Type B pancreatic cell (in vitro differentiated cells): ENCODE measurements at regions not wholly inside any gene's neighbourhood (a gene's known extent, or its start where the extent isn't known, plus 50 kb on each side); places are given as distances from the start of the nearest gene placed in this dataset.

Source experiments
- DNase-seq: peaks from one replicate; pipeline ENCODE4 v3.0.0; 2021; ENCODE audit warnings: mixed read lengths; ENCODE audit not compliant: unreplicated experiment; ENCODE audit errors: extremely low spot score
- H3K27ac Mint-ChIP-seq: 2 replicates; pipeline ENCODE4 v1.8.0; 2021; ENCODE audit warnings: mild to moderate bottlenecking, mixed read lengths
- H3K27me3 Mint-ChIP-seq: 2 replicates; pipeline ENCODE4 v1.8.0; 2021; ENCODE audit warnings: mixed read lengths
- H3K36me3 Mint-ChIP-seq: 2 replicates; pipeline ENCODE4 v1.8.0; 2021; ENCODE audit warnings: mixed read lengths
- H3K4me1 Mint-ChIP-seq: one replicate; pipeline ENCODE4 v1.8.0; 2021; ENCODE audit warnings: mixed read lengths; ENCODE audit not compliant: unreplicated experiment
- H3K4me3 Mint-ChIP-seq: 2 replicates; pipeline ENCODE4 v1.8.0; 2021; ENCODE audit warnings: mild to moderate bottlenecking, mixed read lengths
- H3K9me3 Mint-ChIP-seq: 2 replicates; pipeline ENCODE4 v1.8.0; 2021; ENCODE audit warnings: mixed read lengths
- TF ChIP-seq, protein P1 (sequence below): fragments of 200-600 bp; sonication (generic); conservative IDR thresholded peaks from 2 replicates; pipeline ENCODE4 v1.5.0; 2021; ENCODE audit warnings: antibody characterized with exemption, mild to moderate bottlenecking

DNA sequence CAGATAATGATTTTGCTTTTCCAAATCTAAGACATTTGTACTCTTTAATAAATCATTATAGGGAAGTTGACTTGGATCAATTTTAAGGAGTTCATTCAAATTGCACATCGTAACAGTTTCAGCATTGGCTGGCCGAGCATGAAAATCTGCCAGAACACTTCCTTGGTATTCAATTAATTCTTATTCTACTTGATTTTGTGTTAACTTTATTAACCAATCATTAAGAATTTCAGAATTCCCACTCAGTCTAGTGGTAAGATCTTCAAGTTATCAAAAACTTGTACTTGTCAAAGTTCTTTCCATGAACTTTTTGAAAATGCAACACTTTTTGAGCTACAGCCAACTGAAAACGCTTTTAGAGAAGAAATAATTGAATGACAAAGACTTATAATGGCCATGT, 565.8 kb downstream of the TLE1 start:
- peaks cover 11% of the 10 kb centered on the region for H3K4me1 Mint-ChIP-seq
- TF ChIP-seq, protein P1, sequence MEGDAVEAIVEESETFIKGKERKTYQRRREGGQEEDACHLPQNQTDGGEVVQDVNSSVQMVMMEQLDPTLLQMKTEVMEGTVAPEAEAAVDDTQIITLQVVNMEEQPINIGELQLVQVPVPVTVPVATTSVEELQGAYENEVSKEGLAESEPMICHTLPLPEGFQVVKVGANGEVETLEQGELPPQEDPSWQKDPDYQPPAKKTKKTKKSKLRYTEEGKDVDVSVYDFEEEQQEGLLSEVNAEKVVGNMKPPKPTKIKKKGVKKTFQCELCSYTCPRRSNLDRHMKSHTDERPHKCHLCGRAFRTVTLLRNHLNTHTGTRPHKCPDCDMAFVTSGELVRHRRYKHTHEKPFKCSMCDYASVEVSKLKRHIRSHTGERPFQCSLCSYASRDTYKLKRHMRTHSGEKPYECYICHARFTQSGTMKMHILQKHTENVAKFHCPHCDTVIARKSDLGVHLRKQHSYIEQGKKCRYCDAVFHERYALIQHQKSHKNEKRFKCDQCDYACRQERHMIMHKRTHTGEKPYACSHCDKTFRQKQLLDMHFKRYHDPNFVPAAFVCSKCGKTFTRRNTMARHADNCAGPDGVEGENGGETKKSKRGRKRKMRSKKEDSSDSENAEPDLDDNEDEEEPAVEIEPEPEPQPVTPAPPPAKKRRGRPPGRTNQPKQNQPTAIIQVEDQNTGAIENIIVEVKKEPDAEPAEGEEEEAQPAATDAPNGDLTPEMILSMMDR: no peak
- no peak overlapping the region for H3K4me3 Mint-ChIP-seq
- peaks cover 5% of the 10 kb centered on the region for H3K9me3 Mint-ChIP-seq
- H3K36me3 Mint-ChIP-seq: no peaks in the 10 kb centered on the region
- H3K27me3 Mint-ChIP-seq: peaks cover 12% of the 10 kb centered on the region
- H3K27ac Mint-ChIP-seq: no peak overlapping the region
- DNase-seq: no peak

DNA sequence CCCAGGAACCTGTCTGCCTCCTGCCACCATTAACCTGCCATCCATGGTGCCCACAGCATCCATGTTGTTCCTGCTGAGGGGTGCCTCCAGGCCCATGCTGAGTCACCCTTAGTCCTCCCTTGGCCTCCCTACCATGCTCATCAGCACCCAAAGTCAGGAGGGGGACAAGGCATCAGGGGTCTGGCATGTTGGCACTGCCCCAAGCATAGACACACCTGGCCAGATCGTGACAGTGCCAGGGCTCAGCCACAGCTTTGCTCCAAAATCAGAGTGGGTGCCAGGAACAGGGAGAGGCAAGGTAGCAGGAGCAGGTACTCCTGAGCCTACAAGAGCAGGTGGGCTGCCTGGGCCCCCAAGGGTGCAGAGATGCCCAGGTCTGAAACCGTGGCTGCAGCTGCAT, 566.6 kb downstream of the TLE1 start:
- Mint-ChIP-seq H3K27me3 (peaks cover 7% of the 10 kb centered on the region), H3K9me3 (peaks cover 5% of the 10 kb centered on the region), H3K4me1 (peaks cover 8% of the 10 kb centered on the region), H3K36me3 (no peaks in the 10 kb centered on the region), H3K27ac (no peak overlapping the region), H3K4me3 (no peak overlapping the region)
- no peak for DNase-seq
- TF ChIP-seq, protein P1: no peak

- TF ChIP-seq, protein P1: no peak
- H3K27me3 Mint-ChIP-seq: peaks cover 2% of the 10 kb centered on the region
- H3K36me3 Mint-ChIP-seq: no peaks in the 10 kb centered on the region
- H3K9me3 Mint-ChIP-seq: peaks cover 5% of the 10 kb centered on the region
- H3K4me1 Mint-ChIP-seq: peaks cover 15% of the 10 kb centered on the region
- DNase-seq: no peak
- no peak overlapping the region for H3K27ac Mint-ChIP-seq
- H3K4me3 Mint-ChIP-seq: no peak overlapping the region
These were observed 569.8 kb downstream of the TLE1 start for GRCh38 chr9:81119591-81119990.

- Mint-ChIP-seq H3K27ac (no peak overlapping the region), H3K4me1 (peaks cover 20% of the 10 kb centered on the region), H3K4me3 (no peak overlapping the region), H3K27me3 (no peaks in the 10 kb centered on the region), H3K36me3 (no peaks in the 10 kb centered on the region), H3K9me3 (peaks cover 5% of the 10 kb centered on the region)
- TF ChIP-seq, protein P1: no peak
- DNase-seq: no peak
These were observed 570.9 kb downstream of the TLE1 start for GRCh38 chr9:81118416-81118815.

DNA sequence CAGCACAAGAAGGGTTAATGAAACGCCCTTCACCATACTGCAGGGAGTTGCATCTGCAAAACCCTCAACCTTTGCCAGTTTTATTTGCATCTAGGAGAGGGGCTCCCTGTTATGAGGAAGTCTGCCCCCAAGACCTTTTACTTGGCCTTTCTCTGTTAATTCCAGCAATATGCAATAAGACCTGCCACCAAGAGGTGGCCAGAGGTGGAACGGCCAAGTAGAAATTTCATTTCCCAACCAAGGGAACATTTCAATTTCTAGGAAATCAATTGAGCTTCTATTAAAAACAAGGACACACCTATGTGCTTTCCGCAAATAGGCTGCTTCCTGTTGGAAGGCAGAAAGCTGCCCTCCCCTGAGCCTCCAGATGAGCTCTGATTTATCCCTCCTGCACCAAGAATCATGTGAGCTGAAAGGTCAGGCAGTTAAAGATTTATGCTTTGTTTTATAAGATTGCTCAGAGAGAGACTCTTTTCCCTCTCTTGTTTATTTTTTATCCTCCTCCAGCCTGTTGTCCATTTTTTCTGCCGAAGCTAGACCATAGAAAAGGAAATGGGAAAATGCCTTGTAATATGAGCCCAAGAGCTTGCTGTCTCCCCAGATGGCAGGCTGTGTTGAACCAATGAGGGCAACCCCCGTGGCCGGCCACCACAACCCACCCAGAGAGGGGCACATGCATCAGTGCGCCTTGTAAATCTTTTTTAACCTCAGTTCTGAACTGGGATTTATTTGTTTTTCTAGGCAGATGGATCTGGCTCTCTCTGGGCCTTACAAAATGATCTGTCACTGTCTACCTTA, 572.8 kb downstream of the TLE1 start:
- no peak for DNase-seq
- TF ChIP-seq, protein P1: peak; percentile 39
- Mint-ChIP-seq H3K36me3 (no peaks in the 10 kb centered on the region), H3K4me3 (peak overlapping the region; percentile 3), H3K27ac (peak overlapping the region; percentile 42), H3K27me3 (no peaks in the 10 kb centered on the region), H3K9me3 (peaks cover 1% of the 10 kb centered on the region), H3K4me1 (peaks cover 26% of the 10 kb centered on the region)
